DMS 273 treated with DMSO at 0.1 percent for 48 hours (cell line): ENCODE measurements at regions not wholly inside any gene's neighbourhood (a gene's known extent, or its start where the extent isn't known, plus 50 kb on each side); places are given as distances from the start of the nearest gene placed in this dataset.

Experiments used
- DNase-seq: peaks from one replicate; lab custom pipeline; 2025; lab: John Stamatoyannopoulos, UW

DNA sequence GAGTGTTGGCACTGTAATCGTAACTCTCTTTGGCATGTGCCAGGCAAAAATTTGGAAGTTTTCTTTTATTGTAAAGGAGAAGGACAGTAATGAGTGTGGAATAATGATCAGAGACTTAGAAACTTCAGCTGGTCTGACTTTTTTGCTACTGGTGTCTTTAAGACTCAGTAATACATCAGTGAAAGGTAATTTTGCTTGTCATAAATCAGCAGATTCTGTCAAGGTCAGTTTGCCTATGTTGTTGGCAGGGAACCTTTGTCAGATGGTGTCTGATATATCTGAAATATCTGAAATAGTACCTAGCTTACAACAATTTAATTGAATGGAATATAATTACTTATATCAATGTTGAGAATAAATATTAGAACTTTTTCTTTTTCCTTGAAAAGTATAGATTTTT lies 516.9 kb downstream of the LRFN5 start:
- no peak for DNase-seq

DNA sequence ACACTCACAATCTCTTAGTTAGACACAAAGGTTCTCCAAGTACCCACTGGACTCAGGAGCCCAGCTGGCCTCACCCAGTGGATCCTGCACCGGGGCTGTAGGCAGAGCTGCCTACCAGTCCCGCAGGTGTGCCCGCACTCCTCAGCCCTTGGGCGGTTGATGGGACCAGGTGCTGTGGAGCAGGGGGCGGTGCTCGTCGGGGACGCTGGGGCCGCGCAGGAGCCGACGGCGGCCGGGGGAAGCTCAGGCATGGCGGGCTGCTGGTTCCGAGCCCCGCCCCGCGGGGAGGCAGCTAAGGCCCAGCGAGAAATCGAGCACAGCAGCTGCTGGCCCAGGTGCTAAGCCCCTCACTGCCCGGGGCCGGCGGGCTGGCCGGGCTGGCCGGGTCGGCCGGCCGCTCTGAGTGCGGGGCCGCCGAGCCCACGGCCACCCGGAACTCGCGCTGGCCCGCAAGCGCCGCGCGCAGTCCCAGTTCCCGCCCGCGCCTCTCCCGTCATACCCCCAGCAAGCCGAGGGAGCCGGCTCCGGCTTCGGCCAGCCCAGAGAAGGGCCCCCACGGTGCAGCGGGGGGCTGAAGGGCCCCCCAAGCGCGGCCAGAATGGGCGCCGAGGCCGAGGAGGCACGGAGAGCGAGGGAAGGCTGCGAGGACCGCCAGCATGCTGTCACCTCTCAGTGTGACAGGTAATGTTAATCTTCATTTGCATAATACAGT lies 506.8 kb downstream of the LRFN5 start:
- DNase-seq, result no peak

DNA sequence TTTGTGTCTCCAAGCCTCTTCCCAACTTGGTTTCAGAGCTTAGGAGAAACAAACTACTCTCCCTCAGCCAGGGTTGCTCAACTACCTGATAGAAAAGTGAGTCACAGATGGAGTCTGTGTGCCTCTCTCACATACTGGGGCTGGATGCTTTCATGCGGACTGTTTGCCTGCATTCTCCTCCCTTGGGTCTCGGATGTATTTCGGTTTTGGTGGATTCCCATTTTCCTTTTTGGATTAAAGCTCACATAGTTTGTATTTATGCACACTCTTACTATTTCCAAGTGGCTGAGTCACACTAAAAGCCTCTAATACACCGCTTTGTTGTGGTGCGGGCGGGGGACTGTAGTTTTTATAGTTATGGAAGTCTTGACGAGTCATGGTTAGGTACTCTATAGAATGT lies 505.4 kb downstream of the LRFN5 start:
- DNase-seq, result no peak

DNA sequence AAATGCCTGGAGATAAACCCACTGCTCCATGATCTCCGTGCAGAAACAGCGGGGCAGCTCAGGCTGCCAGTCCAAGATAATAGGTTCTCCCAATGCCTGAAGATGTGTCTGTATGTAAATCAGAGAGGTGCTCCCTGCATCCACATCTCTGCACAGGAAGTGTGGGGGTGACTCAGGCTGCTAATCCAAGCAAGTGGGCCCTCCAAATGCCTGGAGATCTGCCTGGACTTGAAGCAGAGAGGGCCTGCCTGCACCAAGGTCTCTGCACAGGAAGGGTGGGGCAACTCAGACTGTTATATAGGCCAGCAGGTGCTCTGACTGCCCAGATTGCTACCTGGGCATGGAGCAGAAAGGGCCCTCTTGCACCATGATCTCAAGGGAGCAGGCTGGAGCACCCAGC lies 504.7 kb downstream of the LRFN5 start:
- no peak for DNase-seq

DNA sequence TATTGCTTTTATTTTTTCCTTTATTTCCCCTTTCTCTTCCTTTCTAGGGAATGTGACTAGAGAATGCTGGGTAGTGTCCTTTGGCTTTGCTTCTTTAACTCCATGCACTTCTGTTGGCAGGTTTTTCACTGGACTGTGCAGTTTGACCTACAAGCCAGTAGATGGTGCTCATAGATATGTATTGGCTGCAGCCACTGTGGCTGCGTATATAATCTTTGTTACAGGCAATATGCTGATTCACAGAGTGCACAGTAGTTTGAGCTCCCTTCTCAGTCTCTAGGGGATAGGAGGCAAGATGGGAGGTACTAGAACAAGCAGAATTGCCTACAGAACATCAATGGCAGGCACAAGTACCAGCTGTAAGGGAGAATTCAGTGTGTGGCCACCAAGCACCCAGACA lies 503.5 kb downstream of the LRFN5 start:
- DNase-seq, result peak; percentile 20

DNA sequence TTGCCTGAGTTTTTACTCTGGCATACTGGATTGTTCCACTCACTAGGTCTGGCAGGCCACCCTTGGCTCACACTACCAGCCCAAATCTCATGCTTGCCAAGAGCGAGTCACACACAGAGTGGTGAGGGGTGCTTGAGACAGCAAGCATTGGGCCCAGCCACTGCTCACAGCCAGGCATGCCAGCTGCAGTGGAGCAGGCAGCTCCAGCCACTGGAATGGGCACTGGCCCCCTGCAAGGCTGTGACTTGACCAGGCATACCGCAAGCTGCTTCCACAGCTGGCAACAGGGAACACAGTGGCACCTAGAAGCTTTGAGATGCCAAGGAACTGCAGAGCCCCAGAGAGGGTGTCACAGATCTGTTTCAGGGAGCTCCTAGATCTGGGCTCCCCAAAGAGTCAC lies 488.5 kb downstream of the LRFN5 start:
- no peak for DNase-seq

- DNase-seq, result no peak
Measured at GRCh38 chr14:42090122-42090521, 483.4 kb downstream of the LRFN5 start.

DNA sequence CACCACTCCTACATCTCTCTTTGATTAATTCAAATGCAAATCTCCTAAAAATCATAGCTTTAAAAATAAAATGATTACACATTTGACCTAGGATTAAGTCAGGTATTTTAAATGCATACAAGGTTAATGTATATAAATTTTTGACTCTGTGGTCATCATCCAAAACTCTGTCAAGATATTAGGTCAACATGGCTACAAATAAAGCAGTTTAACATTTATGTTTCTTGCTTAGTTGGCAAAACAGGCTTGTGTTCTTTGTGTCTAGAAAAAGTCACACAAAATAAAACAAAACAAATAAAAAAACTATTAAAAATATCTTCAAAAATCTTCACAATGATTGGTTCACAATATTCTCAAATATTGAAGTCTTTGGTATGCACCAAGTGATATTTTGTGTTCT lies 473.2 kb downstream of the LRFN5 start:
- DNase-seq, result no peak

GRCh38 chr14:42078345-42078744 lies 471.7 kb downstream of the LRFN5 start:
- no peak for DNase-seq

DNA sequence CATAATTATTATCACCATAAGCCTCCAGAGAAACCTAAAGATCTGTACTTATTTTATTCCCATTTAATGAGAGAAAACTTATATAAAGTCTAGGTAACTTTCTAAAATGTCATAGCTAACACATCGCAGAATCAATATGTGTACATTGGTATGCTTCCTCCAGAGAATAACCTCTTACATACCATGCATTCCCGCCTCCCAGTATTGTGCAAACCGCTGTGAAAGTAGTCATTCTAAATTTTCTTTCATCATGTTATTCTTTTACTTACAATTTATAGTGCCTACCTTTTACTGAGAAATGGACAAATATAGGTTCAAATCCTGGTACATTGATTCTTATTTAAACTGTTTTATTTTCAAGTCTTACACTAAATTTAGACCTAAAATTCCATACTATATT lies 463.4 kb downstream of the LRFN5 start:
- DNase-seq, result no peak

GRCh38 chr14:42057111-42057510 lies 450.4 kb downstream of the LRFN5 start:
- DNase-seq, result no peak

GRCh38 chr14:42047421-42048055 lies 440.9 kb downstream of the LRFN5 start:
- DNase-seq, result no peak

GRCh38 chr14:42045383-42045782 lies 438.7 kb downstream of the LRFN5 start:
- DNase-seq, result no peak

GRCh38 chr14:42028607-42029006 lies 421.9 kb downstream of the LRFN5 start:
- no peak for DNase-seq

DNA sequence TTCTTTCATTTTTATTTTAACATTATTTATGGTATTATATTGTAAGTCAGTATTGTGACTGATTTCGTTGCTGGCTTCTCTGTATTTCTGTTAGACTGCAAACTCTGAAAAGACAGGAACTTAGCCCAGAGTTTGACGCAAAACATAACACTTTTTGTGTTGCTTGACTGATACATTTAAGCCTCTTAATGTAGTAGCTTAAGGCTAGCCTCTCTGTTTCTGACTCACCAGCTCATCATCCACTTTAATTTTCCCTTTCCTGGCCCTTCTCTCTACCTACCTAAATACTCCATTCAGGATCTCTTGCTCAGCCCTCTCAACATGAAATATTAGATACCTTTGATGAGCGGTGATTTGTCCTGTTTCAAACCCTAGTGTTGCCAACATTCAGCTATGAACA lies 420.6 kb downstream of the LRFN5 start:
- no peak for DNase-seq

GRCh38 chr14:42023452-42023851 lies 416.8 kb downstream of the LRFN5 start:
- DNase-seq, result no peak

- no peak for DNase-seq
Measured at GRCh38 chr14:42014301-42014700, 407.6 kb downstream of the LRFN5 start.

DNA sequence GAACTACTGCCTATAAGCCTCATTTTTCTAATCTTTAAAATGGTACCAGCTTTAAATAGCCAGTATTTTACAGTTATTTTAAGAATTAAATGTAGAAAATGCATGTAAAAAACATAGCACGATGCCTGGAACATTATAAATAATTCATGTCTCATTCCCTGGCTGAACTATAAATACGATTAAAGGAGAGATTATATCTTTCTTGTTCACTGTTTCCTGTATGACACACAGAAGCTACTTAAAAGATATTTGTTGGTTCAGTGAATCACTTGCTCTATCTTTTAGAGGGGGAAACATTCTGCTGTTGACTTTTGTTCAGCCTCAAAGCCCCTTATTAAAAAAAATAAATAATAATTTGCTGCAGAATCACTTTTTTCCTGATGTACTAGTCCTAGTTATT lies 406.9 kb downstream of the LRFN5 start:
- no peak for DNase-seq

GRCh38 chr14:42013153-42013552 lies 406.5 kb downstream of the LRFN5 start:
- DNase-seq, result no peak

DNA sequence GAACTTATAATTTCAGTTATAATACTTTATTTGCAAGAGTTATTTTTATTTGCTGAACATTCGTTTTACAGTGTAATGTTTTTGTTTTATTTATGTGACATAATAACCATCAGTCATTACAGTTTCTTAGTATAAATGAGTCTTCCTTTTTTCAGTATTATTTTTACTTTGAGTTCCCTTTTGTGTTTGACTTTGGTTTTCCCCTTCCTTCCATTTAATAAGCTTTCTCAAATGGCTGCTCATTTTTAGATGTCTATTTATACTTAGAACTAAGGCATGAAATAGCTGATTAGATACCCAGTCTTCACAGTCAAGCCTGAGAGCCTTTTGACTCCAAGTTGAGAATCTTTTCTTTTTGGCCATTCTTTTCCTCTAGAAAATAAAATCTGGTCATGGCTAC lies 404.5 kb downstream of the LRFN5 start:
- DNase-seq, result no peak

- DNase-seq, result no peak
Measured at GRCh38 chr14:42004321-42004720, 397.6 kb downstream of the LRFN5 start.

GRCh38 chr14:42002141-42002540 lies 395.5 kb downstream of the LRFN5 start:
- DNase-seq, result no peak

DNA sequence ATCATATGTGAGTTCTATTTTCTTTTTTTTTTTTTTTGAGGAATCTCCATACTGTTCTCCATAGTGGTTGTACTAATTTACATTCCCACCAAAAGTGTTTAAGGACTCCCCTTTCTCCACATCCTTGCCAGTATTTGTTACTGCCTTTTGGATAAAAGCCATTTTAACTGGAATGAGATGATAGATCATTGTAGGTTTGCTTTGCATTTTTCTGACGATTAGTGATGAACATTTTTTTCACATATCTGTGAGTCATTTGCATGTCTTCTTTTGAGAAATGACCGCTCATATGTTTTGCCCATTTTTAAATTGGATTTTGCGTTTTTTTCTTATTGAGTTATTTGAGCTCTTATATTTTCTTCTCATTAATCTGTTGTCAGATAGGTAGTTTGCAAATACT lies 394.8 kb downstream of the LRFN5 start:
- DNase-seq, result no peak

DNA sequence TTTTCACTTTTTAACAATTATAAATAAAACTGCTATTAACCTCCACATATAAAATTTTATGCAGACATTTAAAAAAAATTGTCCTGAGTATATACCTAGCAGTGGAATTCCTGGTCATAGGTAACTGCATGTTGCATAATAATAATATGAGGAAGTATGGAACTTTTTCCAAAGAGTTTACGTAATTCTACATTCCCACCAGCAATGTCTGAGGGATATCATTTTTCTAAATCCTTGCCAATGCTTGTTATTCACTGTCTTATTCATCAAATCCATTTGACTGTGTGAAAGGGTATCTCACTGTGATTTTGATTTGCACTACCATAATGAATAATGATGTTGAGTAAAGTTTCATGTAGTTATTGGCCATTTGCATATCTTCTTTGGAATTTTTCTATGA lies 393.8 kb downstream of the LRFN5 start:
- no peak for DNase-seq
